LHCN-M2 (cell line): ENCODE measurements at regions not wholly inside any gene's neighbourhood (a gene's known extent, or its start where the extent isn't known, plus 50 kb on each side); places are given as distances from the start of the nearest gene placed in this dataset.

Experiments
- DNase-seq: peaks from one replicate; pipeline ENCODE4 v3.0.0-alpha.2; 2012; ENCODE audit warnings: low read depth

DNA sequence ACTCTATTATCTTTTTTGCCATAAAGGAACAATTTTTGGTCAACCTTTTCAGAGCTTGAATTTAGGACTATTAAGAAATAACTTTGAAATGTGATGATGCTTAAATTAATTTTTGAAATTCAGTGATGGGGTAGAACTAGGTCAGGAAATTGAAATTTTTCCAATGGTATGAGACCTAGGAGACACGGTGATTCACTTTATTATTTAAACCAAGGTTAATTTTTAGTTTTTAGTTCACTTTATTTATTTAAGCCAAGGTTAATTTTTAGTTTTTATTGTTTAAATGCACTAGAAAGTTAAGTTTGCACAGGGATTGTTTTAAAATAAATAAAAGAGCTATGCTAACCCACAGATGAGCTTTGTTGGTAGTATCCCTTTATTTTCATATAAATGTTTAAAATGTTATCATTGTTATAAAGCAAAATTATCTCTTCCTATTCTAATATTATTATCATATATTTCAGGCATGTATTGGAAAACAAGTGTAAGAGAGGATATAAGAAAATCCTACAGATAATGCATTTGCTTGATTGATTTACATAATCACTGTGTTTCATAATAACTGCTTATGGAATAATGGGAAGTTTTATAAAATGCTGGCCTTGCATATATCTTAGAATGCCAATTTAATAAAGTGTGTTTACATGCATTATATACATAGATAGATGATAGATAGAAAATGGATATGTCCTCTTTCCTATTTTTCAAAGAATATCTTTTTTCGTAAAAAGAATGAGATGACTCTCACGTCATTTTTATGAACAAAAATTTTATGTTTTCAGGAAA, 163.6 kb downstream of the HGF start:
- no peak for DNase-seq

DNA sequence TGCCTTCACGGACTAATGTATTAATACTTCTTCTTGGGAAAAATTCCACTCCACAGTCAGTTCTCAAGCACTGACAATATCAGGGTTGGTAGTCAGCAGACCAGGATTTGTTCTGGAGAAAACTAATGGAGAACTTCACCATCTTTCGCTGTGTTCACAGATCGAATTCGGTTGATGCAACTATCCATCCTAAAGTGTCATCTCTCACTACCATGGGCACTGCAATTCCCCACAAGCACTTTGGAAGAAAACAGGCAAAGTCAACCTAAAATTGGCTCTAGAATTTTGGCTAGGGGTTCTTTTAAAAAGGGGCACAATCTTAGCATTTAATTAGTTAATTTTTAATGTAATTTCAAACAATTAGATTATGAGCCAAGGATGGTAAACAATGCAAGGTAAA, 164.4 kb downstream of the HGF start:
- DNase-seq: no peak

DNA sequence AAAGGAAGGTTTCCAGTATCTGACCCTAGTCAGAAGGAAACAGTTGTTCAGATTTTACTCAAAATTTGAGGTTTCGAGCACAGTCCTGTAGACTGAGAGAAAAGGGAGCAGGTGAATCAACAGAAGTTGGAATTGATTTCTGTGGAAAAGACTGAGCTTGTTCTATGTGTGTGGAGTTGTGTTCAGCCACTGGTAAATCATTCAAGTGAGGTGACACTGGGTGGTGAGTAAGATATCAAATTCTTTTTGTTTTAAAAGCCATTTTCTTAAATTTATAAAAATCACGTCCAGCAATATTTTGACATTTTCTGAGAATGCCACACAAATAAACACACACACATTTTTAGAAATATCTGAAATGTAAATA, 165.1 kb downstream of the HGF start:
- no peak for DNase-seq

DNA sequence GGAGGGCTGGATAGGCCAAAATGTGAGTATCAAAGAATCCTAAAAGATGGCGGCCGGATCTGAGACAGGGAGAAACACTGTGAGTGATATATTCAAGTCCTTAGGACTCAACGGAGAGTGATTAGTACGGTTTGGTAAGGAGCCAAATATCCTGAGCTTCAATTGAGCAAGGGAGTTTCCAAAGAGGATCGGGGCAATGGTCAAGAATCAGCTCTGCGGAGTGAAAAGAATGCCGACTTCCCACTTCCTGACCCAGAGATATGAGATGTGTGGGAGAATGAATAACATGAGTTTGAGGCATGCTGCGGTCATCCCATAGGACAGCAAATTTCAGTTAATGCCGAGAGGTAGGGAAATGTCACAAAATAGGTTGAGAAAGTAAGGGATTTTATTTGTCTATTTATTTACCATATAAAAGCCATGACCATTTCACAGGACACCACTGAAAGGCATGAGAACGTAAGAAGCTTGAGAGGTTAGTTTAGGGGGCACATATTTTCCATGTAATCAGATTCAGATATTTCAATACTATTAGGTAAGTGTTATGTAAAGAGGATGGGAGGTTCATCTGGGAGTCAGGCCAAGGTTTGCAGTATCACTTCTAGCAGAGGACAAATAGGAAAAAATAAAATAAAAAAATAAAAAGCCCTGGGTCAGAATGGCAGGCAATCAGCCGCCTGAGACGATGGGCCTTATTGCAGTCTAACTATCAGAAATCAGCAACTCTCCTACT, 165.6 kb downstream of the HGF start:
- peak; percentile 65 for DNase-seq

DNA sequence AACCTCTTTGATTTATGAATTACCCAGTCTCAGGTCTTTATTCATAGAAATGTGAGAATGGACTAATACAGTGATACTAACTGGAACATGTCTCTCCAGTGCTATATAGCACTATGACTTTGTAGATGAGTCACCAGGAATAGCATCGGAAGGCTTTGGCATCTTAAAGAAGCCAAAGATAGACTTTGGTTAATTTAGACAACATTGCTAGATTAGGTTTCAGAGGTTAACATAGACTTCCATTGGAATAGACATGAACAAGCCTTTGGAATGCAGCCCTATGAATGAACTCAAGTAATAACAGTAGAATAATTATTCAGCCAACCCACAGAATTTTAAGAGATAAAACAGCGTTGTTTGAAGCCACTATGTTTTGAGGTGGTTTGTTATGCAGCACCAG, 169.2 kb downstream of the HGF start:
- DNase-seq: peak; percentile 84

DNA sequence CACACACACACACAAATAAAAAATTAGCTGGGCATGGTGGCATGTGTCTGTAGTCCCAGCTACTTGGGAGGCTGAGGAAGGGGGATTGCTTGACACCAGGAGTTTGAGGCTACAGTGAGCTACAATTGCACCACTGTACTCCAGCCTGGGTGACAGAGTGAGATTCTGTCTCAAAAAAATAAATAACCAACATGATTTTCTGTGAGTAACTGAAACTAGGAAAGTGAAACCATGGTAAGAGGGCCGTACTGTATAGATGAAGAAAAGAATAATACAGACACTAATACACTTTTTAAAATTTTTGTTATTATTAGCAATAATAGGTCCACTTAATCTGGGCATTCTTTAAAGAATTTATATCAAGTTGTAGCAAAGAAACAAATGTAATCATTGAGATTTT, 170.9 kb downstream of the HGF start:
- DNase-seq: no peak

DNA sequence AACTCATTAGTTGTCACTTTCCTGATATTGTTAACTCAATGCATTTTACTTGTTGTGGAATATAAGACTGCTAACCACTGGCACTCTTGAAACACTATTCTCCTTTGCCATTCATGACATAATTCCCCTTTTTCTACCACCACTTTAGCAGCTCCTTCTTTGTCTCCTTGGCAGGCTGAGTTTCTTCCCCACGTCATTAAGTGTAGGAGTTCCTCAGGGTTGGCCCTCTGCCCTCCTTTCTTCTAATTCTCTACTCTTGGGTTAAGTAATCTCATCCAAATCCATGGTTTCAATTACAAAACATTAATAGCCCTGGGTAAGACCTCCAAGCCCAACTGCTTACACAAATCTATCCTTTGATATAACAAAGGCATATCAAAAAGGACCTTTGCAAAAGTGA, 175.1 kb downstream of the HGF start:
- DNase-seq: no peak

DNA sequence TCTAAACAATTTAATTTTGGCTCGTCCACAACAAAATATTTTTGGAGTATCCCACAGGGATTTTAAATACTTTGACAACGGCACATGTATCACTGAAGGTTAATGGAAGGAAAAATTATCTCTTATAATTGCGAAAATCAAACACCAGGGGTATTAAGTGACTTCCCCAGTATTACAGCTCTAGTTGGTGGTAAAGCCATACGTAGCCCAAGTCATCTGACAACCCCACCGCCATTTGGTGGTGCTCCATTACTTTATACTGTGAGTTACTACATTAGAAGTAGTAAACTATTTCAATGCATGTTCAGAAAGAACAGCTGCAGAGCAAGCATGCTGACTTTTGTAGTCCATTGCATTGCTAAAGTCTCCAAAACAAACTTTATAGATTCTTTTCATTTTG, 179.7 kb downstream of the HGF start:
- DNase-seq: peak; percentile 39

DNA sequence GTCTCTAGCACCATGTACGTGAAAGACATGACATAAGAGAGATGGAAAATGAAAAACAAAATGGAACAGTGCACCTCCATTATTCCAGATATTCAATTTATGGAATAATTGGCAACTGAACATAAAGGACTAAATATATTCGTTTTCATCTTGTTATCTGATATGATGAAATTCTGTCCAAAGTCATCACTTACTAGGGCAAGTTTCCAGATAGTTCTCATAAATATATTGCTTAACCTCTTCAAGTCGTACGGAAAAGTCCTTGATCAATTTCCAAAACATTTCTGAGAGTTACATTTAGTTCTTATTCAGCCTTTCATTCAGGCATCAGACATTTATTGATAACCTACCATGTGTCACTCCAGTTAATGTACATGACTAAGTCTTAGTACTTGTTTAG, 185.2 kb downstream of the HGF start:
- no peak for DNase-seq

DNA sequence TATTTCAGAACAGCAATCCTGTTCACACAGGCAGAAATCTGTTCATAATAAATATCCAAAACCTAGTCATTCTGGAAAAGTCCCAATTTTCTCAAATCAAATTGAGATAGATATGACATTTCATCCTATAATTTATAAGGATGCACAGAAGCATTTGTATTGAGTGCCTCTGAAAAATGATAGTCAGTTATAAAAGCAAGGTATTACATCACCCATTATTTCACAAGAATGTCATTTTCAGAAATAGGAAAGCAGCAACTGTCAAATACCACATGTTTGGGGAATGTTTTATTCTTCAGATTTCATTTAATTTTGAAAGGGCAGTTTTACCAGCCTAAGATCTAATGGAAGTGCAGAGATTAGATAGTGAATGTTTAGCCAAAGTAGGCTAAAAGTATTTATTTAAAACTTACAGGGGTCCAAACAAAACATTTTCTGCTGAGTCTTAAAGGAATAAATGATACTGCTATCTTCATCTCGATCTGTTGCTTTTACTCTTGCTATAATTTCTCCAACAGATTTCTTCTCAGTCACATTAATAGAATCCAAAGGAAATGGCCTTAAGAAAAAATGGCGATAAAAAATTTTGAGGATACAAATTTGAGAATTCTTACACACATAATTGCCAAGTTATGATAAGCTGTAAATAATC, 185.8 kb downstream of the HGF start:
- peak; percentile 69 for DNase-seq

DNA sequence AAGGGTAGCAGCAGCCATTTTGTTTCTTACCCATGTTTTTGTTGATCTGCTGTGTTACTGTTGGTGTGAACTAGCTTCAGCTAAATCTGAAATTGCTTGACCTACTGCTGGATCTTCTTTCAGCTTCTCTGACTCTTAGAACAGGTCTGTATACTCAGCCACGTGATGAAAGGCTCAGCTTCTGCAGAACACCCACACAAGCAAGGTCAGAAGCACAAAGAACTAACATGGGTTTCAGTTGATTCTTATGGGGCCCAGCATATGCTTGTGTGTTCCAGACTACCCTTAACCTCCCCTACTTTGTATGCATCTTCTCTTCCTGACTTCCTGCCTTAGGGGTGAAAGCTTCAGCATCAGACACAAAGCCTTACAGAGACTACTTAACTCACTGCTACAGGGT, 186.8 kb downstream of the HGF start:
- no peak for DNase-seq

DNA sequence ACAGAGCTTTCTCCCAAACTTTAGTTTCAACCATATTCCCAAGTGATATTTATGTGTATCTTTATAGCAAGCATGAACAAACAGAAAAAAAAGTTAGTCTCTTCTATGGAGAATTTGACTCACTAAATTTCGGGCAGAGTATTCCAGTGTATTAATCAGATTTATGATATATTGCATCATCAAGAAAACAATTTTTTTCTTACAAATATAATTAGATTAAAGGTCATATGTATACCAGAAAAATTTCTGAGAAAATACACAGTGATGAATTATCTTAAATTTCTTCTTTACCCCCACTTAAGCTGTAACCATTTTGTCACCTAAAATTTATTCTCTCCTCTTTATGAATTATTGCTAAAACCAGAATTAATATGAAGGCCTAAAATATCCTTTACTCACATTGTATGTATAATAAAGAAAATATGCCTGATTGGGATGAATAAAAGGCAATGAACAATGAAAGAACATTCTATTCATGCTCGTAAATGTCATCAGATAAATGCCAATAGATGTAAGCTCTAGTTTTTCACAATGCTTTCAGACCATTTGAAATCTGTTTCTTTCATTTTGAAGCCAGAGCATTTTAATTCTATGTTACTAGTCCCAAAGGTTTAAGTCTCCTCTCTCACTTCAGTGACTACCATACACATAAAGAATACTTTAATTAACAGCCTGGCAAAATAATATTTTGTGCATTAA, 192.1 kb downstream of the HGF start:
- DNase-seq: no peak

DNA sequence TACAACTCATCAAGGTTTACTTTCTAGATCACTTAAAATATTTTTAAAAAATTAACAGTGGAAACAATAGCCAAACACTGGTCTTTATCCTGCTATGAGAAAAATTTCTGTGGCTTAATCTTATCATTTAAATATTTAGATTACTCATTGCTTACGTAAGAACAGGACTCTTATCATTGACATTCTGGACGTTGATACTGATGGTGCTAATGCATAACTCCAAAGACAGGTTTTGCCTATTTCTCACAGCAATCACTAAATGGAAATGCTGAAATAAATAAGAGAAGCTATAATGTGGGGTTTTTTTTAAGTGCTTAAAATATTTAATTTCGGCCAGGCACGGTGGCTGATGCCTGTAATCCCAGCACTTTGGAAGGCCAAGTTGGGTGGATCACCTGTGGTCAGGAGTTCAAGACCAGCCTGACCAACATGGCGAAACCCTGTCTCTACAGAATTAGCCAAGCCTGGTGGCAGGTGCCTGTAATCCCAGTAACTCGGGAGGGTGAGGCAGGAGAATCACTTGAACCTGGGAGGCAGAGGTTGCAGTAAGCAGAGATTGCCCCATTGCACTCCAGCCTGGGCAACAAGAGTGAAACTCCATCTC, 195.0 kb downstream of the HGF start:
- DNase-seq: no peak

DNA sequence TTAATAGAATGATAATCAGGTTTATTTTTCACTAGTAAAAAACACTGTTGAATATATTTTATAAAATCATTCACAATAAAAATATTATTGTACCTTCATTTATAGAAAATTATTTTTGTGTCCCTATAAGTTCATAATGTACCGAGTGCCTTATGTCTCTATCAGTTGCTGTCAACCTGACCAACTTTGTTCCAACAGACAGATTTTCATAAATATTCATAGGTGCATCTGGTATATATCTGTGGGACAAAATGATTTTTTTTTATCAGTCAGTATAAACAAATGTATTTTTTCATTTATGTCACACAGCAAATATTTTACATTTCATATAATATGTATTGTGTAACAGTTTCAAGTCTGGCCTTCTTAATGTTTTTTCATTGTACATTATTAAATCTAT, 195.9 kb downstream of the HGF start:
- no peak for DNase-seq

DNA sequence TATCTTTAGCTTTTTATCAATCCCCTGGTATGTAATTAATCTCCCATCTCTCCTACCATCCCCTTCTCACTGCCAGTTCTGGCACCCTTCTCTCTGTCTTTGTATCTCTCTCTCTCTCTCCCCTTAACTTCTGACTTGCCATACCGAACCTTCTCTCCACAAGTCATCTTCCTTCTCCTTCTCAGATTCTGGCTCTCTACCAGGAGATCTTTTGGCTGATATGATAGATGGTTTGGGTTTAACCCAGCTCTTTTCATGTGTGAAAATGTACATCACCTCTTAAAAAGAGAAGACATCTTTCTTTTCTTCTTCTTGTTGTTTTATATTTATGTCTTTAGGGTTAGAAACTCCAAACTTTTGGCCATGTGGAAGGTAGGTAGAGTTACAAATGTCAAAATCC, 196.7 kb downstream of the HGF start:
- no peak for DNase-seq

DNA sequence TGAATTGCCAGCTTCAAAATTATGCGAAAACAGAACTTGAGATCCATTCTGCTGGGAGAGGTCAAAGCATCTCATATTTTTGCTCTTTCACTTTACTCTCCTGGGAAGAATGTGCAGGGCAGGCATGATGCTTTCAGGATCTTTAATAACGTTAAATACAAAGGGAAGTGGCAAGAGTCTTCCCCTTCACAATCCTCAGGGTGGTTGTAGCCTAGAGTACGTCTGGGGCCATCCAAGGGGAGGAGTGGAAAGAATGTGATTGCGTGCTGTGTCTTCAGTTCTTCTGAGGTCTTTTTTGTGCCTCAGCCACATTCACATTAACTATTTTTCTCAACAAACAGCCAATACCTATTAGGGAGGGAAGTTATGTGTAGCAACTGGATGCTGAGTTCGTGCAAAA, 207.3 kb downstream of the HGF start:
- DNase-seq: no peak

DNA sequence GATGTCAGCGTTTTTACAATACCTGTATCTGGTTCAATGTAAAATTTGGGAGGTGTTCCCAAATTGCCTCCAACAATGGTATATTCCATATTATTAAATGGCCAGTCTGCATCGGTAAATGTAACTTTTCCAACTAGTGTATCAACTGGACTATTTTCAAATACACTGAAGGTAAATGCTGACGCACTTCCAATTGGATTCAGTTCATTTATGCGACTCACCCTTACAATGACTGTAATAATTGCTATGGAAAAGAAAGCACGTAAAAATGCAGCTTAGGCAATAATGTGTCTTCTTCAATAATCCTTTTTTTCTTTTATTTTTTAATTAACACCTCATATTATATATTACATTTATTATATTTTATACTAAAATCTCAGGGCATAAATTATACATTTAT, 209.1 kb downstream of the HGF start:
- DNase-seq: no peak

DNA sequence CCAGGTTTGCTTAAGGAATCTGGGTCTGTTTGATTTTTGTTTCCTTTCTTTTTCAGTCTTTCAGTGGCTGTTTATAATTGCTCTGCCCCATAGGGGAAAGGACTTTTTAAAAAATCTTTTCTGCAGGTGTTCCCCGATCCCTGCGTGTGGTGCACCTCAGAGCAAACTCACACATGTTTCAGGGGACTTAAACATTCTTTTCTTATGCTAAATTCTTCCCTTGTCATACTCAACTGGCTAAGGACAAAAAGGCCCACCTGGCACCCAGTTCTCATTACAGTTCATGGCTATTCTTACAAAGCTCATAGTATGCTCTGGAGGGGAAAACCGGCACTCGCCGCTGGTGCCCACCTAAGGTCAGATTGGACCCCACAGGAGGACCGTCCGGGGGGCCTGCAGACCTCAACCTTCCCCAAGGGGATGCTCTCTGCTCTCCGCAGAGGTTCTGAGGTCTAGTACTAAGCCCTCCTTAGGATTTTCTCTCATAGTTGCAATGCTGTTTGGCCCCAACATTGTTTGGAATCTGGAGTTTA, 220.3 kb downstream of the HGF start:
- no peak for DNase-seq

DNA sequence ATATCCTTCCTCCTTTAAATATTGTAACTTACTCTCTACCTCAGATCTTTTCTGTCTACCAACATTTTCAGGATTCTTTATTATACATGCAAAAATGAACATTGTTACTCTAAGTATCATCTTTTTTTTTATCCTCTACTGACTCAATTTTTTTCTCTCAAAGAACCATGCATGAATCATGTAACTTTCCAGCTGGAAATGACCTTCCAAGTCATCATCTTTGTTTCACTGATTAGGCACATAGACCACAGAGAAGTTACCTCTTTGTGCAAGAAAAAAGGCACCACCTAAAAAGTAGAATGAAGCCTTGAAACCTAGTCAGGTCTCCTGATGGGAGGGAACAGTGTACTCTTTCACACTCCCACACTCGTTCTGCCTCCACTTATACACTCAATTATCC, 234.9 kb downstream of the HGF start:
- DNase-seq: peak; percentile 35

DNA sequence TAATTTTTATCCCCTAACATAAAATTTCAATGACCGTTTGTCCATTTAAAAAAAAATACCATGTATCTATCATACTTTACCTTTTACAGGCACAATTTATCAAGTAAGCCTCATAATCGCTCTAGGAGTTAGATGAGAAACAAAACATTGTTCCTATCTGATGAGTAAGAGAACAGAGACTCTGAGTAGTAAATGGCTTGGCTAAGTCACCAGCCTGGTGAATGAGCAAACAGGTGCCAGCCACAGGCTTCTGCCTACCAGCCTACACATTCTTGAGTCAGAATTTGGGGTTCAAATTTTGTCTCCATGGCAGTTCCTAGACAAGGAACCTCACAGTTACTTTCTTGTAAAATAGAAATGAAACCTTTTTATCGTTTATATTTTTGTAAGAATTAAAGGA, 235.4 kb downstream of the HGF start:
- DNase-seq: peak; percentile 46

DNA sequence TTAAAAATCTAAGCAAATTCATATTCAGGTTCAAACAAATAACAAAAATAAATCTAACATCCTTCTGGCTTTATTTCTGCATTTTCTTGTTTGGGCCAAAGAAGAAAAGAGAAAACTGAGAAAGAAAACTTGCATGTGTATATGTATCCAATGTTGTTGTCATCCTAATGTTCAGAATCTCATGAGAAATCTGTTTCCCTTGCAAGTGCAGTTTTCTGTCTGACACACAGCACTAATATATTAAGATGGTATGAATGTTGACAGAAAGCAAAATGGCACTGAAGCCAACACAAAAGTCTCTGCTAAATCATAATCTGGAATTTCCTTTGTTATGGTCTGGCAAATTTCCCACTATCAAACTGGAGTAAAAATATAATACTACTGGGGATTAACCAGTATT, 235.9 kb downstream of the HGF start:
- no peak for DNase-seq

DNA sequence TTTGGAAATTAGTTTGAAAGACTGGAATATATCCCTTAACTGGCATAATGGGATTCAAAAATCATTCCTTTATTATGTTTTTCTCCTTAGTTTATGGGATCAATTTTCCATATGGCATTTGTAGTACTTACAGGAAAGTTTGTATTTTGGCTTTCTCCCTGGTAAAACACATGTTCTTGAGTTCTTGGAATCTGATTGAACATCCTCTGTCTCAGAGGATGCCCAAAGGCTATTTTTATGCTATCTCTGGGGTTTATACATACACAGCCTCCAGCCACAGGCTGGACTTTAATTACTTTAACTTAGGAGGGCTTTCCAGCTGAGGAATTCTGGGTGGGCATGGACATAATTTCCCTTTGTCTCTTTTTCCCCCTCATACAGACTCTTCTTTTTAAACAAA, 236.4 kb downstream of the HGF start:
- DNase-seq: no peak
